H9 (cell line): ENCODE measurements at regions not wholly inside any gene's neighbourhood (a gene's known extent, or its start where the extent isn't known, plus 50 kb on each side); places are given as distances from the start of the nearest gene placed in this dataset.

ENCODE experiments used
- DNase-seq: peaks from one replicate; pipeline ENCODE4 v3.0.0-alpha.2; 2017
- H2AFZ ChIP-seq: one replicate; pipeline ENCODE4 v1.6.1; 2013; ENCODE audit warnings: mild to moderate bottlenecking, low read length, control low read depth, moderate library complexity
- H2AK5ac ChIP-seq: 2 replicates; pipeline ENCODE4 v1.6.1; 2013; ENCODE audit warnings: low read length, control low read depth, mixed read lengths; ENCODE audit not compliant: insufficient read length
- H2BK120ac ChIP-seq: one replicate; pipeline ENCODE4 v1.6.1; 2013; ENCODE audit warnings: low read depth, mild to moderate bottlenecking, low read length, control low read depth, inconsistent platforms; ENCODE audit not compliant: poor library complexity, severe bottlenecking
- H2BK12ac ChIP-seq: 2 replicates; pipeline ENCODE4 v1.6.1; 2013; ENCODE audit warnings: low read length, control low read depth, mixed read lengths, low read depth; ENCODE audit not compliant: insufficient read length
- H2BK15ac ChIP-seq: 2 replicates; pipeline ENCODE4 v1.6.1; 2013; ENCODE audit warnings: low read depth, low read length, control low read depth
- H2BK20ac ChIP-seq: one replicate; pipeline ENCODE4 v1.6.1; 2013; ENCODE audit warnings: low read depth, mild to moderate bottlenecking, low read length, control low read depth, inconsistent platforms; ENCODE audit not compliant: poor library complexity, severe bottlenecking
- H2BK5ac ChIP-seq: 2 replicates; pipeline ENCODE4 v1.6.1; 2013; ENCODE audit warnings: low read length, control low read depth, mixed read lengths; ENCODE audit not compliant: insufficient read length
- H3K14ac ChIP-seq: 2 replicates; pipeline ENCODE4 v1.6.1; 2013; ENCODE audit warnings: low read length, control low read depth; ENCODE audit not compliant: insufficient read depth
- H3K18ac ChIP-seq: 2 replicates; pipeline ENCODE4 v1.6.1; 2013; ENCODE audit warnings: low read depth, mild to moderate bottlenecking, mixed read lengths, low read length, control low read depth; ENCODE audit not compliant: insufficient read length
- H3K23ac ChIP-seq: 2 replicates; pipeline ENCODE4 v1.6.1; 2013; ENCODE audit warnings: low read length, control low read depth, mixed read lengths, low read depth; ENCODE audit not compliant: insufficient read length
- H3K23me2 ChIP-seq: 2 replicates; pipeline ENCODE4 v1.6.1; 2013; ENCODE audit warnings: low read depth, mild to moderate bottlenecking, mixed read lengths, low read length, control low read depth; ENCODE audit not compliant: insufficient read length, poor library complexity, severe bottlenecking
- H3K27ac ChIP-seq: 2 replicates; pipeline ENCODE4 v1.5.1; 2013; ENCODE audit warnings: low read length, control low read depth, mixed read lengths, low read depth; ENCODE audit not compliant: insufficient read length
- H3K27me3 ChIP-seq: 2 replicates; pipeline ENCODE4 v1.6.1; 2013; ENCODE audit warnings: low read length, control low read depth, inconsistent platforms; ENCODE audit not compliant: insufficient read depth
- H3K4ac ChIP-seq: 2 replicates; pipeline ENCODE4 v1.6.1; 2013; ENCODE audit warnings: low read depth, mild to moderate bottlenecking, control low read depth, inconsistent platforms, low read length, moderate library complexity
- H3K4me1 ChIP-seq: 2 replicates; pipeline ENCODE4 v1.6.1; 2013; ENCODE audit warnings: low read length, control low read depth, inconsistent platforms; ENCODE audit not compliant: insufficient read depth
- H3K4me2 ChIP-seq: 2 replicates; pipeline ENCODE4 v1.6.1; 2013; ENCODE audit warnings: low read length, control low read depth, mixed read lengths; ENCODE audit not compliant: insufficient read length, insufficient read depth
- H3K56ac ChIP-seq: 2 replicates; pipeline ENCODE4 v1.6.1; 2013; ENCODE audit warnings: low read depth, mild to moderate bottlenecking, mixed read lengths, low read length, control low read depth; ENCODE audit not compliant: insufficient read length
- H3K79me1 ChIP-seq: 2 replicates; pipeline ENCODE4 v1.6.1; 2013; ENCODE audit warnings: low read depth, mild to moderate bottlenecking, moderate library complexity, low read length, control low read depth, inconsistent platforms; ENCODE audit not compliant: insufficient read depth, poor library complexity, severe bottlenecking
- H3K79me2 ChIP-seq: 2 replicates; pipeline ENCODE4 v1.6.1; 2013; ENCODE audit warnings: low read length, control low read depth, inconsistent platforms; ENCODE audit not compliant: insufficient read depth
- H3K9ac ChIP-seq: 2 replicates; pipeline ENCODE4 v1.6.1; 2013; ENCODE audit warnings: low read length, control low read depth, mixed read lengths; ENCODE audit not compliant: insufficient read length; ENCODE audit errors: extremely low read depth
- H3K9me3 ChIP-seq: one replicate; pipeline ENCODE4 v1.6.1; 2013; ENCODE audit warnings: low read depth, low read length, inconsistent platforms; ENCODE audit not compliant: control insufficient read depth
- H3T11ph ChIP-seq: one replicate; pipeline ENCODE4 v1.6.1; 2013; ENCODE audit warnings: mild to moderate bottlenecking, low read length, control low read depth, inconsistent platforms
- H4K20me1 ChIP-seq: one replicate; pipeline ENCODE4 v1.6.1; 2013; ENCODE audit not compliant: control insufficient read depth, insufficient read length, insufficient read depth
- H4K5ac ChIP-seq: 2 replicates; pipeline ENCODE4 v1.6.1; 2013; ENCODE audit warnings: low read depth, mild to moderate bottlenecking, mixed read lengths, low read length, control low read depth; ENCODE audit not compliant: insufficient read length
- H4K8ac ChIP-seq: replicated peaks from 2 replicates; pipeline ENCODE4 v1.6.1; 2013; ENCODE audit warnings: low read length, control low read depth, mixed read lengths, low read depth; ENCODE audit not compliant: insufficient read length
- H4K91ac ChIP-seq: 2 replicates; pipeline ENCODE4 v1.6.1; 2013; ENCODE audit warnings: low read depth, mild to moderate bottlenecking, moderate library complexity, mixed read lengths, low read length, control low read depth; ENCODE audit not compliant: insufficient read length
- H3K27ac Mint-ChIP-seq, 3 experiments: 2 replicates in 2 of 3; 3 replicates in 1 of 3; pipeline ENCODE4 v1.8.0; 2020 to 2021; ENCODE audit warnings: mixed read lengths in 3 of 3, mild to moderate bottlenecking in 1 of 3, moderate library complexity in 1 of 3
- H3K27me3 Mint-ChIP-seq: 2 replicates; pipeline ENCODE4 v1.8.0; 2021; ENCODE audit warnings: low read depth, mild to moderate bottlenecking, moderate library complexity, mixed read lengths
- H3K36me3 Mint-ChIP-seq, 3 experiments: 2 replicates in 2 of 3; 3 replicates in 1 of 3; pipeline ENCODE4 v1.8.0; 2020 to 2021; ENCODE audit warnings: low read depth in 3 of 3, mixed read lengths in 3 of 3; ENCODE audit not compliant: insufficient read depth in 1 of 3
- H3K4me1 Mint-ChIP-seq, 2 experiments: 2 replicates each; pipeline ENCODE4 v1.8.0; 2020; ENCODE audit warnings: mixed read lengths in 2 of 2
- H3K4me3 Mint-ChIP-seq, 2 experiments: 2 replicates in 1 of 2; 3 replicates in 1 of 2; pipeline ENCODE4 v1.8.0; 2020 to 2021; ENCODE audit warnings: mild to moderate bottlenecking in 2 of 2, mixed read lengths in 2 of 2, moderate library complexity in 1 of 2
- H3K9me3 Mint-ChIP-seq, 2 experiments: 2 replicates in 1 of 2; 3 replicates in 1 of 2; pipeline ENCODE4 v1.8.0; 2020; ENCODE audit warnings: mild to moderate bottlenecking in 2 of 2, mixed read lengths in 2 of 2, moderate library complexity in 1 of 2
- CTCF ChIP-seq: fragments of 200-600 bp; sonication (generic); conservative IDR thresholded peaks from 3 replicates; pipeline ENCODE4 v1.8.0; 2021; ENCODE audit warnings: antibody characterized with exemption, mild to moderate bottlenecking
- WGBS: extraction: QIAGEN DNeasy Blood & Tissue Kit; methylation state at CpG from one replicate; pipeline ENCODE4 v1.1.7; 2013; ENCODE audit warnings: missing lambda C conversion rate, low lambda C conversion rate, mixed read lengths; ENCODE audit not compliant: insufficient read length; ENCODE audit errors: extremely low coverage; 5-methylcytosine and 5-hydroxymethylcytosine counted together

- H3K18ac ChIP-seq = no peak overlapping the region
- H3K79me2 ChIP-seq = no peaks in the 10 kb centered on the region
- Mint-ChIP-seq H3K9me3 (peaks cover 0 to 48% of the 10 kb centered on the region in 2 experiments; a peak in 3 of 5 replicates), H3K27ac (no peak overlapping the region), H3K27me3 (no peaks in the 10 kb centered on the region), H3K36me3 (no peaks in the 10 kb centered on the region; a peak in 1 of 7 replicates), H3K4me1 (peaks cover 2 to 4% of the 10 kb centered on the region in 2 experiments; a peak in 1 of 4 replicates), H3K4me3 (no peak overlapping the region)
- no peaks in the 10 kb centered on the region for H3K79me1 ChIP-seq
- no peaks in the 10 kb centered on the region for H3K27me3 ChIP-seq
- H3K23me2 ChIP-seq = no peaks in the 10 kb centered on the region
- H3K4me1 ChIP-seq = no peaks in the 10 kb centered on the region; the same call in 1 of the 2 replicates
- H3K9ac ChIP-seq = no peak overlapping the region
- no peak for TF ChIP-seq CTCF
- no peaks in the 10 kb centered on the region for H3K9me3 ChIP-seq
- no peak overlapping the region for H4K5ac ChIP-seq
- H2AFZ ChIP-seq = no peak overlapping the region
- no peak overlapping the region for H3K27ac ChIP-seq
- no peak overlapping the region for H2BK5ac ChIP-seq
- H4K8ac ChIP-seq = no peak overlapping the region
- H3K56ac ChIP-seq = no peak overlapping the region
- H4K20me1 ChIP-seq = no peaks in the 10 kb centered on the region
- H2BK12ac ChIP-seq = no peak overlapping the region
- H2AK5ac ChIP-seq = no peak overlapping the region
- H3K14ac ChIP-seq = no peak overlapping the region
- no peak overlapping the region for H3K23ac ChIP-seq
- no CpG with 5 or more reads among the region's 3 CpGs for WGBS
- no peak for DNase-seq
- H3T11ph ChIP-seq = no peak overlapping the region
- H4K91ac ChIP-seq = no peak overlapping the region
- no peak overlapping the region for H2BK20ac ChIP-seq
- H3K4me2 ChIP-seq = no peak overlapping the region
- no peak overlapping the region for H2BK15ac ChIP-seq
- H3K4ac ChIP-seq = no peak overlapping the region
- H2BK120ac ChIP-seq = no peak overlapping the region
Observed at GRCh38 chrX:34891391-34891790, 51.2 kb upstream of the FAM47B start.
